ENCODE measurements at regions not wholly inside any gene's neighbourhood (a gene's known extent, or its start where the extent isn't known, plus 50 kb on each side); places are given as distances from the start of the nearest gene placed in this dataset.

DNA sequence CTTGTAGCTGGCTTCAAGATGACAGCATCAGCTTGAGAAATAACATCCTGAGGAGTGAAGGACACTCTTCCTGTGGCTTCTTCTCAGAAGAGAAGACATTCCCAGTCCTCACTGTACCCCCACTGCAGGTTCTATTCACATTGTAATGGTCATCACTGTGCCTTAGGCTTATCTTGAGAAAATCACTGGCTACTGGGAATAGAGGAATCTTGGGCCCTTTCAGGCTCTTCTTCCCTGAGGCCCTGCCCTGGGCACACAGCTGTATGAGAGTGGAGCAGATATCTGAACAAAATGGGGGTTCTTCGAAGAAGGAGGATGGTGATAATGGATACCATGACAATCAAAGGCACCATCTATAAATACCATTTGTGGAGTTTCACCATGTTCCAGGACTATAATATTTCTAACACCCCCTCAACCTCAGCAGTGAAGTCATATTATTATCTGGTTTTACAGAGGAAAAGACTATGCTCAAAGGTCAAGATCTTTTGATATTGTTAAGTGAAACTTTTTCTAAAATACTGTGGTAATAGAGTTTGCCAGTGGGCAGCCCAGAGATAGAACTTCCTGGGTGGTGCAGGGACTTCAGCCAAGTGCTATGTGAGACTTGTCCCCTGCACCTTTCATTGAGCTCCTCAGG lies 143.1 kb upstream of the KCNE2 start:
- no peak for TF ChIP-seq EP300 (IDR thresholded peaks at IDR 0.05)
- TF ChIP-seq, protein P1, sequence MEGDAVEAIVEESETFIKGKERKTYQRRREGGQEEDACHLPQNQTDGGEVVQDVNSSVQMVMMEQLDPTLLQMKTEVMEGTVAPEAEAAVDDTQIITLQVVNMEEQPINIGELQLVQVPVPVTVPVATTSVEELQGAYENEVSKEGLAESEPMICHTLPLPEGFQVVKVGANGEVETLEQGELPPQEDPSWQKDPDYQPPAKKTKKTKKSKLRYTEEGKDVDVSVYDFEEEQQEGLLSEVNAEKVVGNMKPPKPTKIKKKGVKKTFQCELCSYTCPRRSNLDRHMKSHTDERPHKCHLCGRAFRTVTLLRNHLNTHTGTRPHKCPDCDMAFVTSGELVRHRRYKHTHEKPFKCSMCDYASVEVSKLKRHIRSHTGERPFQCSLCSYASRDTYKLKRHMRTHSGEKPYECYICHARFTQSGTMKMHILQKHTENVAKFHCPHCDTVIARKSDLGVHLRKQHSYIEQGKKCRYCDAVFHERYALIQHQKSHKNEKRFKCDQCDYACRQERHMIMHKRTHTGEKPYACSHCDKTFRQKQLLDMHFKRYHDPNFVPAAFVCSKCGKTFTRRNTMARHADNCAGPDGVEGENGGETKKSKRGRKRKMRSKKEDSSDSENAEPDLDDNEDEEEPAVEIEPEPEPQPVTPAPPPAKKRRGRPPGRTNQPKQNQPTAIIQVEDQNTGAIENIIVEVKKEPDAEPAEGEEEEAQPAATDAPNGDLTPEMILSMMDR (IDR thresholded peaks at IDR 0.05): no peak
- no peak for TF ChIP-seq POLR2A (IDR thresholded peaks at IDR 0.05)
- TF ChIP-seq POLR2AphosphoS5 (IDR thresholded peaks at IDR 0.05): no peak
